ENCODE measurements at regions not wholly inside any gene's neighbourhood (a gene's known extent, or its start where the extent isn't known, plus 50 kb on each side); places are given as distances from the start of the nearest gene placed in this dataset.

DNA sequence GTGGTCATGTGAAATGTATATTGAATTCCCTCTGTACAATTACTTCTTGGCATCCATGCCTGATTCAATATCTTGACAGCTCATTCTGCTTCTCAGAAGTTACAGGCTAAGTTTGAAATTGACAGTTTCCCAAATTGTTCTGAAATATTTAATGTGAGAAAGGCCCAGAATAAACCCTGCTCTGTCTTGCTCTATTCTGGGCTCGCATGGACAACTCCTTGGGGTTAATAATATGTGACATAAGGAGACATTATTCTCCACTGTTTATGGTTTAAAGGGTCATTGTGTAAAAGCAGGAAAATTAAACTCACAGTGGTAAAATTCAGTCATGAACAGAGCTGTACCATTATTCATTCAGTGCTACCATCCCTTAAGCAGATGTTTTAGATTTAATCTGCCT, 160.7 kb upstream of the CNTNAP5 start:
- ATAC-seq, result no peak
- TF ChIP-seq, protein P1, sequence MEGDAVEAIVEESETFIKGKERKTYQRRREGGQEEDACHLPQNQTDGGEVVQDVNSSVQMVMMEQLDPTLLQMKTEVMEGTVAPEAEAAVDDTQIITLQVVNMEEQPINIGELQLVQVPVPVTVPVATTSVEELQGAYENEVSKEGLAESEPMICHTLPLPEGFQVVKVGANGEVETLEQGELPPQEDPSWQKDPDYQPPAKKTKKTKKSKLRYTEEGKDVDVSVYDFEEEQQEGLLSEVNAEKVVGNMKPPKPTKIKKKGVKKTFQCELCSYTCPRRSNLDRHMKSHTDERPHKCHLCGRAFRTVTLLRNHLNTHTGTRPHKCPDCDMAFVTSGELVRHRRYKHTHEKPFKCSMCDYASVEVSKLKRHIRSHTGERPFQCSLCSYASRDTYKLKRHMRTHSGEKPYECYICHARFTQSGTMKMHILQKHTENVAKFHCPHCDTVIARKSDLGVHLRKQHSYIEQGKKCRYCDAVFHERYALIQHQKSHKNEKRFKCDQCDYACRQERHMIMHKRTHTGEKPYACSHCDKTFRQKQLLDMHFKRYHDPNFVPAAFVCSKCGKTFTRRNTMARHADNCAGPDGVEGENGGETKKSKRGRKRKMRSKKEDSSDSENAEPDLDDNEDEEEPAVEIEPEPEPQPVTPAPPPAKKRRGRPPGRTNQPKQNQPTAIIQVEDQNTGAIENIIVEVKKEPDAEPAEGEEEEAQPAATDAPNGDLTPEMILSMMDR (IDR thresholded peaks at IDR 0.05), result no peak
- Histone ChIP-seq H3K27ac (no peak overlapping the region), H3K27me3 (ENCODE audit: low read depth) (no peaks in the 10 kb centered on the region), H3K4me1 (no peaks in the 10 kb centered on the region), H3K9me3 (peaks cover under 1% of the 10 kb centered on the region), H3K36me3 (no peaks in the 10 kb centered on the region), H3K4me3 (no peak overlapping the region)
- intact Hi-C loops (cut with DNase I), result no loop called here
- DNase-seq, result no peak

DNA sequence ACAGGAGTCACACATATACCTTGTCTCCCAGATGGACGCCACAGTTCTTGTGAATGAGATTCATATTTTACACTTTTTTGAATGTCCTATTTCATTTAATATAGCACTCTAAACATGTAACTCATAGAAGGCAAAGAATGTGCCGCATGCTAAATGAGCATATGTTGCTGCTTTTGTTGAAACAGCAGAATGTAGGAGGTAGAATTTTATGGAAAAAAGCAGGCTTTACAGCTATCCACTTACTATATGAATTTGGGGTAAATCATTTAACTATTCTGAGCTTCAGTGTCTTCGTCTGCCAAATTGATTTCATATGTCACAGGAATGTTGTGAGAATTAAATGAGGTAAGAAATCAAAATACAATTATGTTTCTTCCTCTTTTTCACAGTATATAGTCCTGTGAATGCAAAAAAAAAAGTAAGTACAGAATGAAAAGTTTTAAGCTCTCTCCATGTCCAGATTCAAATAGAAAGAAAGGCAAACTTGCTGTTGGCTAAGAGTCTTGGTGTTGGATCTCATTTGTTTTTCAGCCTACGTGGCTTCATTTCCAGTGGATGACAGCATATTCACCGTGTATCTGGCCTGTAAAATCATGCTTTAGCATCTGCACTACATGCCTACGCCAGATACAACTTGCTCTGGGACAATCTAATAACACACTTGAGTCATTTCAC, 154.7 kb upstream of the CNTNAP5 start:
- Histone ChIP-seq H3K27me3 (ENCODE audit: low read depth) (no peaks in the 10 kb centered on the region), H3K27ac (no peak overlapping the region), H3K4me3 (no peak overlapping the region), H3K9me3 (no peaks in the 10 kb centered on the region), H3K4me1 (no peaks in the 10 kb centered on the region), H3K36me3 (no peaks in the 10 kb centered on the region)
- DNase-seq, result no peak
- intact Hi-C loops (cut with DNase I), result no loop called here
- no peak for ATAC-seq
- TF ChIP-seq, protein P1 (IDR thresholded peaks at IDR 0.05), result no peak

DNA sequence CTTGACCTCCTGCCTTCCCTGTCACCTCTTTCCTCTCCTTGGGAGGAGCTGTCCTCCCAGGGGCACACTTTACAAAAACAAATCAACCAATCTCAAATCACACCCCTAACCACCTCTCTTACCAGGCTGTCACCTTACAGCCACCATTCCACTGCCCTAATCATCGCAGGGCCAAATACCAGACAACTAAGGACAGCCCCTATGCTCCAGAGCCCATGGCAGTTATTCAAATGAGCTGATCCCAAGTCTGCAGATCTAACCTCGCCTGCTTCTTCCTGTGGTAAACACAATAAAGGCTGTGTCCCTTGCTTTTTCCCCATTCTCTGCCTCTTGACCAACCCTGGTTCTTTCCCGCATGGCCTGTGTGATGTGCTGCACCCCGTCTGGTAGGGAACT, 154.2 kb upstream of the CNTNAP5 start:
- TF ChIP-seq, protein P1 (IDR thresholded peaks at IDR 0.05), result no peak
- Histone ChIP-seq H3K27ac (no peak overlapping the region), H3K4me3 (no peak overlapping the region), H3K36me3 (no peaks in the 10 kb centered on the region), H3K27me3 (ENCODE audit: low read depth) (no peaks in the 10 kb centered on the region), H3K4me1 (no peaks in the 10 kb centered on the region), H3K9me3 (no peaks in the 10 kb centered on the region)
- DNase-seq, result no peak
- ATAC-seq, result no peak
- intact Hi-C loops (cut with DNase I), result no loop called here

DNA sequence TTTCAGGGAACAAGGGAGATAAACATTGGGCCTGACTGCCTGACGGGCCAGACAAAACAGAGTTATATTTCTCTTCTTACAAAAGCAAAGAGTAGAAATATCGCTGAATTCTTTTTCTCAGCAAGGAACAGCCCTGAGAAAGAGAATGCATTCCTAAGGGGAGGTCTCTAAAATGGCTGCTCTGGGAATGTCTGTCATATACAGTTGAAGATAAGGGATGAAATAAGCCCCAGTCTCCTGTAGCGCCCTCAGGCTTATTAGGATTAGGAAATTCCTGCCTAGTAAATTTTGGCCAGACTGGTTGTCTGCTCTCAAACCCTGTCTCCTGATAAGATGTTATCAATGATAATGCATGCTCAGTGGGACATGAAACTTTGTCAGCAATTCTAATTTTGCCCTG, 134.9 kb upstream of the CNTNAP5 start:
- no peaks in the 10 kb centered on the region for H3K27me3 ChIP-seq (ENCODE audit: low read depth)
- ATAC-seq (no peak), DNase-seq (no peak)
- intact Hi-C loops (cut with DNase I), result no loop called here
- H3K9me3 ChIP-seq, result peaks cover 10% of the 10 kb centered on the region
- no peaks in the 10 kb centered on the region for H3K4me1 ChIP-seq
- no peak overlapping the region for H3K4me3 ChIP-seq
- TF ChIP-seq, protein P1 (IDR thresholded peaks at IDR 0.05), result no peak
- H3K27ac ChIP-seq, result no peak overlapping the region
- H3K36me3 ChIP-seq, result no peaks in the 10 kb centered on the region

DNA sequence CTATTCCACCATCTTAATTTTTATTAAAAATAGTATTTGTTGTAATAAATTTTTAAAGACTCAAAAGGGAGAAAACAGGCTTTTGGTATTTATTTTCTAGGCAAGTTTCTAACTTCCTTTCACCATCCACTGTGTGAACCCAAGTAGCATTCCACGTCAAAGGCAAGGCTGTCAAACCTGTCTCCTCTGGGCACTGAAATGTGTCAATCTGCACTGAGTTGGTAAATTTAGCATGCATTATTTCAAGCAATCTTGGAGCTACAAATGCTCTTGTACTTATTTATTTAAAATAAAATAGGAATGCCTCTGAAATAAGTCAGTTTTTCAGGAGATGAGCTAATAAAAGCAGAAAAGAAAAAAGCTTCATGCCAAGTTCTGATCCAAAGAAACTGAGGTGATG, 130.9 kb upstream of the CNTNAP5 start:
- H3K27ac ChIP-seq, result no peak overlapping the region
- DNase-seq, result no peak
- TF ChIP-seq, protein P1 (IDR thresholded peaks at IDR 0.05), result no peak
- H3K4me1 ChIP-seq, result no peaks in the 10 kb centered on the region
- no peaks in the 10 kb centered on the region for H3K36me3 ChIP-seq
- no peaks in the 10 kb centered on the region for H3K27me3 ChIP-seq (ENCODE audit: low read depth)
- intact Hi-C loops (cut with DNase I), result no loop called here
- no peak for ATAC-seq
- peaks cover 10% of the 10 kb centered on the region for H3K9me3 ChIP-seq
- no peak overlapping the region for H3K4me3 ChIP-seq
